HG03066 (cell line): ENCODE measurements at regions not wholly inside any gene's neighbourhood (a gene's known extent, or its start where the extent isn't known, plus 50 kb on each side); places are given as distances from the start of the nearest gene placed in this dataset.

ENCODE experiments used
- ATAC-seq: cut with Tn5 transposase; IDR thresholded peaks from one replicate; pipeline ENCODE4 v1.9.1; 2021; ENCODE audit warnings: low read depth; ENCODE audit not compliant: unreplicated experiment

DNA sequence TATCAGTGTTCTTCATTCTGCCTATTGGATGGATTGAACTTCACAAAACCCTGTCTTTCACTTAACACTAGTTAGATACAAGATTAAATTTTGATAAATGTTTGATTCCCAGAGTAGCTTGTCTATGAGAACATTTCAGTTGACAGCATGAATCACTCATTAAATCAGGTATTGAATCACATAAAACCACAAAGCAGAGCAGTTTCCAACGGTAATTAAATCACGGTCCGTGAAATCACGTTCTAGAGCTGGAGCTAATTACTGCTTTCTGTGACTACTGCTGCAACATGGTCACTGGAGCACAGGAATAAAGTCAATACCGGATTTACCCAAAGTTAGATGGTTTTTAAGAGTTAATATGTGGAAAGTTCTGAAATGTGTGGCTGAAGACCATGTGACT lies 257.8 kb upstream of the PCDH15 start:
- ATAC-seq = no peak

GRCh38 chr10:55051515-55051914 lies 250.5 kb upstream of the PCDH15 start:
- ATAC-seq = no peak

DNA sequence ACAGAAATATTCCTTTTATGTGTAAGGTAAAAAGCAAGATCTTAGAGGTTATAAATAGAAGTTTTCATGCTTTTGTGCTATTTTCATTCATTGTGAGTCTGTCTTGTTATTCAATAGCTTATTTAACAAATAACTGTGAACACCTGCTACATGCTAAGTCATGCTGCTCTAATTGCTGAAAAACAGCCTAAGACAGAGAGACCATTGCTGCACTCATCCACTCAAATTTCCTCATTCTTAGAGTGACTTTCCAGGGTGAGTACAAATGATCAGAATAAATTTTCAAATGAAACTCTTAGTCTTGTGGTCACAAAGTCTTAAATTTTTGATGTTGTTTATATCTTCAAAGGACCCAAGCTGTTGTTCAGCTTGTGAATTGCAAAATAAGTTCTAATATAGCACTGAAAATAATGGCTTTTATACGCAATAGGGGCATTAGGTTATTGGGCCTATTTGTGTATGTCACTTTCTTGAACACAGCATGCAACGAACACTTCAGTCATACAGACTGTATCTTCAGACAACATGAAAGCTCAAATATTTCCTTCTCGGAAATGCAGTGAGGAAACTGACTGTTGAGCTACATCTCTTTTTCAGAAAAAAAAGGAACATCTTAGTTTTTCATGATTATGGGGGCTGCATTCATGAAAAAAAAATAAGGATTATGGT lies 247.9 kb upstream of the PCDH15 start:
- ATAC-seq = no peak

DNA sequence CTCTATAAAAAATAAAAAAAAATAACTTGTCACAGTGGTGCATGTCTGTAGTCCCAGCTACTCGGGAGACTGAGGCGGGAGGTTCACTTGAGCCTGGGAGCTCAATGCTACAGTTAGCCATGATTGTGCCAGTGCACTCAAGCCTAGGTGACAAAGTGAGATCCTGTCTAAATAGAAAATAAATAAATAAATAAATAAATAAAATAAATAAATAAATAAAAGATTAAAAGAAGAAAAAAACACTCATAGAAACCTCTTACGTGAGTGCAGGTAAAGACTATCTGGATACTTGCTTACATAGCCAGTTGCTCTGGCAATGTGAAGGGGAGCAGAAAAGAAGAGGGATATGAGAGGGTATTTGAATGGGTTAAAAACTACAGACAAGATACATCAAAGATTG lies 242.5 kb upstream of the PCDH15 start:
- ATAC-seq = no peak

DNA sequence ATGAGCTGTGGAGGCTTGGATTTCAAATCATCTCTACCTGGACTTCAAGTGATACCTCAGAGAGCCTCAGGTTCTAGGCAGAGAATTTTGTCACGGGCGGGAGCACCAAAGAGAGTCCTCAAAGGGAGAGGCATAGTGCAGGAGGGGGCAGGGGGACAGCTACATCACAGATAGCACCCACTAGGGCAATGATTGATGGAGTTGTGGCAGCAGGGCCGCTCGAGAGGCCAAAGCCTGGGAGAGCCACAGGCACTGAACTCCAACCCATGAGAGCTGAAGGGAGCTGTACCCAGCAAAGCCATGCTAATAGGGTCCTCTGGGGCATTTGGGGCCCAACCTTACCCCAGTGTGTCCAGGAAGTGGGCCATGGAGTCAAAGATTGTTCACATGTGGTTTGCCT lies 232.0 kb upstream of the PCDH15 start:
- ATAC-seq = no peak

- no peak for ATAC-seq
Observed at GRCh38 chr10:55024713-55025112, 223.7 kb upstream of the PCDH15 start.

DNA sequence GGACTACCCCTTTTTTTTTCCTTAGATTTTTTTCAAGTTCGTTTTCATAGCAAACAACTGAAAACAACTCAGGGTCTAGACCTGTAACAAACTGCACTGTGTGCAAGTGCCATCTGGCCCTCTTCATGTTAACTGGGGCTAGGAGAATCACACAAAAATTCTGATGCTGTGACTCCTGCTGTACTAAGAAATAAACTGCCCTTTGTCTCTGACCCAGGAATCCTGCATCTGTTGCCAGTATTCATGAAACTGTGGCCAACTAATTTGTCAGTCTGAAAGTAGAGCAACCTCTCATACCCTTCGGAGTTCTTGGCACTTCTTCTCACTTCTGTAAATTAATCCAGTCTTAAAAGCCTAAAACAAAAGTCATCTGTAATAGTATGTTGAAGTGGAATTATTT lies 218.4 kb upstream of the PCDH15 start:
- no peak for ATAC-seq

DNA sequence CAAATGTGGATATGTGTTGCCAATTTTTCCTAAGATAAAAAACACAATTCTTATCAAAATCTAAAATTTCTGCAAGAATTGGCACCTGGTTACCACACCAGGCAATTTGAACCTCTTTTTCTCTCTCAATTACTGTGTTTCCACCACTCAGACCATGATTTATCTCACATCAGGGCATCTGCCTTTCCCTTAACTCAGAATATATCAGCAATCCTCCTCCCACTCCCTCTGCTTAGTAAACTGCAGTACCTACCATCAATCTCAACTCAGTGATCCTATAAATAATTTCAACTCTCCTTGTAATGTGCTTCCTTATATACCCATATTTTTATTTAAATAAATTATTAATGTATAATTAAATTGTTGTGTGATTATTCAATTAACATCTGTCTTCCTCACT lies 212.3 kb upstream of the PCDH15 start:
- no peak for ATAC-seq

DNA sequence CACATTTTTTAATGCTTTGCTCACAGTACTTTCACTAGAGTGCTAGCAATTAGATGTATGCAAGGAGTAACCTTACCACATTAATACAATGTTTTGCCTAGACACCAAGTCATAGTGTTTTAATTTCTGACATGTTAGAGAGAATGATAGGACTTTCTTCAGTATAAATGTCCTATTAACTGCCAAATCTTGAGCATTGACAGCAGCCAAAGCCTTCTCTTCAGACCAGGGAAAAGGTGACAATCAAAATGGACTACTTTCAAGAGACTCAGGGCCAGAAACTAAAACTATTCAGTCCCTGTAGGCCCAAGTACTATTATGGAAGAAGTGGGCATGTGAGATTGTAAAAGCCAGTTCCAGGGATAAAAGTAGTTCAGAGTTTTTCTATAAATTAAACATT lies 201.4 kb upstream of the PCDH15 start:
- no peak for ATAC-seq

- ATAC-seq = no peak
Observed at GRCh38 chr10:55001422-55001821, 200.4 kb upstream of the PCDH15 start.

- no peak for ATAC-seq
Observed at GRCh38 chr10:54993148-54993547, 192.1 kb upstream of the PCDH15 start.

- no peak for ATAC-seq
Observed at GRCh38 chr10:54985732-54986131, 184.7 kb upstream of the PCDH15 start.

DNA sequence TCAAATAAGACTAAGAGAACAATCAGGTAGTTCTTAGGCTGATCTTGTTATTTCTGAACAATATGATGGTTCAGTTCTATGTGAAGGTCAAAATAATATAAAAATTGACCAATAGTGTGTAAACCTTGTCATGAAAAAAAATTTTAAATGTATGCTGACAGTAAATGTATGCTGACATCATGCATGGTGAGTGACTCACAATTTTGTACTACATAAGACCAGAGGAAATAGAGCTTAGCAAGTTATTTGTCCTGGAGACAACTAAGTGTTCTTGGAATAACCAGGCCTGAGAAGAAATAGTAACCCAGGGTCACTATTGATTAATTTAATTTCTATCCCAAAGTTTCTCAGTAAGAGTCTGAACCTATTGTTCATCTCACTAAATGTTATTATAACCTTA lies 182.2 kb upstream of the PCDH15 start:
- ATAC-seq = no peak

GRCh38 chr10:54962134-54962900 lies 161.3 kb upstream of the PCDH15 start:
- ATAC-seq = no peak

- no peak for ATAC-seq
Observed at GRCh38 chr10:54961040-54961439, 160.0 kb upstream of the PCDH15 start.

GRCh38 chr10:54958844-54959243 lies 157.8 kb upstream of the PCDH15 start:
- ATAC-seq = no peak

- ATAC-seq = no peak
Observed at GRCh38 chr10:54947605-54948004, 146.6 kb upstream of the PCDH15 start.

GRCh38 chr10:54940418-54940817 lies 139.4 kb upstream of the PCDH15 start:
- no peak for ATAC-seq

DNA sequence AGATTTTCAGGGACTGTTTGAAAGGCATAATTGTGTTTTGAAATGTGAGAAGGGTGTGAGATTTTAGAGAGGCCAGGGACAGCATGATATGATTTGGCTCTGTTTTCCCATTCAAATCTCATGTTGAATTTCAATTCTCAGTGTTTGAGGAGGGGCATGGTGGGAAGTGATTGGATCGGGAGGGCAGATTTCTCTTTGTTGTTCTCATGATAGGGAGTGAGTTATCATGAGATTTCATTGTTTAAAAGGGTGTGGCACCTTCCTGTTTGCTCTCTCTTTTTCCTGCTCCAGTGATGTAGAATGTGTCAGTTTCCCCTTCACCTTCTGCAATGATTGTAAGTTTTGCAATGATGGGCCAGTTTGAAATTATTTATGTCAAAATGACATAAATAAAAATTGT lies 113.0 kb upstream of the PCDH15 start:
- ATAC-seq = no peak

DNA sequence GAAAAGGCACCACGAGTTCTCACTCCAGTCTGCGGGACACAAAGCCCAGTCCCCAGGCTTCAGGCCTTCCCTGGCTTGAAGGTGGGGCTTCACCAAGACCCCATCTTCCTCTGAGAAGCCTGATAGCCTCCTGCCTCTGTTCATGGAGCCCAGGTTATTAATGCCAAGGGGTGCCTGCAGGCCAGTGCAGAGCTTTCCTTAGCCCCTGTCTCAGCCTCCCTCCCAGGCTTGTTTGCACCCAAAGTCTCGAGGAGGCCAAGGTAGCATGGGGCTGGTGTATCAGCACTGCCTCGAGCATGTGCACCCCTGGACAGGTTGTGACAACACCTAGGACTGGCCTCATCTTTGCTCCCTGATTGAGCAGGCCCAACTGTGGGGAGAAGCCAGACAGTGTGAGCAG lies 108.1 kb upstream of the PCDH15 start:
- ATAC-seq = no peak

DNA sequence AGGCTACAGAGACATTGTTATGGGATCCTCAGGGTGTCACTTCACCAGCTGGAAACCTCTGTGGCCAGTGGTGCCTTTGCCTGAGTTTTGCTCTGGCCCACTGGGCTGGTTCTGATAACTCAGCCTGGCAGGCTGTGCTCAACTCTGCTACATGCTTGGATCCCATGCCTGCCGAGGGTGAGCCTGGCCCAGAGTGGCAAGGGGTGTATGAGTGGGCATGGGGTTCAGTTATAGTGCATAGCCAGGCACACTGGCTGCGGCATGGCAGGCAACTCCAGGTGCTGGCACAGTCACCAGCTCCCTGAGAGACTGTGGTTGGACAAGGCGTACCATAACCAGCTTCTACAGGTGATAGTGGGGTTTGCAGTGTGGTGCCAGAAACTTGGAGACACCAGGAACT lies 107.0 kb upstream of the PCDH15 start:
- no peak for ATAC-seq

DNA sequence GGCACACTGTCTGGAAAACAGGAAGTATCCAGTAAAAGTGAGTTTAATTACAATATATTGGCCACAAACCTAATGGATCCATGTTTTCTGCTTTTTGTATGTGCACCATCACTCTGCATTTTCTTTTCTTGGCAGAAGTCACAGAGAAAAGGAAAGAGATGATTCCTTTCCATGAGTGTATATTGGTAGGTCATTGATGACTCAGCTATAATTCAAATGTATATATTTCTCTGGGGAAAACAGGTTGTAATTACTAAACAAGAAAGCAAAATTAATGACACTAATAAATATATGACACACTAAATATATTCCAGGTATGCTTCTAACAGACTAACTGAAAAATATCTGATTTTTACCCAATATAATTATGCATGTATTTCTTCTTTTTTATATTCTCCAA lies 105.9 kb upstream of the PCDH15 start:
- ATAC-seq = no peak
